GM21367 (cell line): ENCODE measurements at regions not wholly inside any gene's neighbourhood (a gene's known extent, or its start where the extent isn't known, plus 50 kb on each side); places are given as distances from the start of the nearest gene placed in this dataset.

Experiments used
- ATAC-seq: cut with Tn5 transposase; IDR thresholded peaks from one replicate; pipeline ENCODE4 v1.9.1; 2021; ENCODE audit not compliant: unreplicated experiment

- no peak for ATAC-seq
Measured at GRCh38 chr18:64208516-64208915, 59.6 kb upstream of the LINC00305 start.

- ATAC-seq, result no peak
Measured at GRCh38 chr18:64207820-64208219, 58.9 kb upstream of the LINC00305 start.

- ATAC-seq, result no peak
Measured at GRCh38 chr18:64203295-64203694, 54.4 kb upstream of the LINC00305 start.

GRCh38 chr18:64202863-64203262 is 54.0 kb upstream of the LINC00305 start:
- no peak for ATAC-seq

- ATAC-seq, result no peak
Measured at GRCh38 chr18:64202210-64202836, 53.4 kb upstream of the LINC00305 start.

GRCh38 chr18:64201781-64202180 is 52.9 kb upstream of the LINC00305 start:
- no peak for ATAC-seq

GRCh38 chr18:64199581-64199980 is 50.7 kb upstream of the LINC00305 start:
- ATAC-seq, result no peak
